ENCODE measurements at regions not wholly inside any gene's neighbourhood (a gene's known extent, or its start where the extent isn't known, plus 50 kb on each side); places are given as distances from the start of the nearest gene placed in this dataset.
"Not testable (repeated sequence)": the region's sequence is repeated elsewhere in the genome, so short reads cannot be mapped to it uniquely, and the experiment has no call there.

- no peak for DNase-seq
These were observed 91.4 kb upstream of the FHL2 start for GRCh38 chr2:105490204-105490603.

- DNase-seq, result no peak
These were observed 90.5 kb upstream of the FHL2 start for GRCh38 chr2:105489168-105489878.

DNA sequence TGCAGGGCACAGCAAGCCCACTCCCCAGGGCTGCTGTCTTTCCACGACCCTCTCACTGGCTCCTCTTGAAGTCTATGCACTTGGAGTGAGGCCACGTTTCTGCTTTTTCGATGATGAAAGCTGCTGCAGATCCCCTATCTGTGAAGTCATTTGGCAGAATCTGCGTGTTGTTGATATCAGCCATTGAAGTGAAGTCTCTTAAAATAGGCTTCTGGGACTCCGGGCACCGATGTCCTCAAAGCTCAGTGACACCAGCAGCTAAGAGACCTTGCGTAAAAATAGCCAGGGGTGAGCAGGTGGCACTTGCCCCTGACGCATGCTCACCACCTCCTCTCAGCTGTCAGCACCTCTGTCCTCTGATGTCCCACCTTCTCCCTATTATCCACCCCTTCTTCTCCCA lies 89.4 kb upstream of the FHL2 start:
- no peak for DNase-seq

DNA sequence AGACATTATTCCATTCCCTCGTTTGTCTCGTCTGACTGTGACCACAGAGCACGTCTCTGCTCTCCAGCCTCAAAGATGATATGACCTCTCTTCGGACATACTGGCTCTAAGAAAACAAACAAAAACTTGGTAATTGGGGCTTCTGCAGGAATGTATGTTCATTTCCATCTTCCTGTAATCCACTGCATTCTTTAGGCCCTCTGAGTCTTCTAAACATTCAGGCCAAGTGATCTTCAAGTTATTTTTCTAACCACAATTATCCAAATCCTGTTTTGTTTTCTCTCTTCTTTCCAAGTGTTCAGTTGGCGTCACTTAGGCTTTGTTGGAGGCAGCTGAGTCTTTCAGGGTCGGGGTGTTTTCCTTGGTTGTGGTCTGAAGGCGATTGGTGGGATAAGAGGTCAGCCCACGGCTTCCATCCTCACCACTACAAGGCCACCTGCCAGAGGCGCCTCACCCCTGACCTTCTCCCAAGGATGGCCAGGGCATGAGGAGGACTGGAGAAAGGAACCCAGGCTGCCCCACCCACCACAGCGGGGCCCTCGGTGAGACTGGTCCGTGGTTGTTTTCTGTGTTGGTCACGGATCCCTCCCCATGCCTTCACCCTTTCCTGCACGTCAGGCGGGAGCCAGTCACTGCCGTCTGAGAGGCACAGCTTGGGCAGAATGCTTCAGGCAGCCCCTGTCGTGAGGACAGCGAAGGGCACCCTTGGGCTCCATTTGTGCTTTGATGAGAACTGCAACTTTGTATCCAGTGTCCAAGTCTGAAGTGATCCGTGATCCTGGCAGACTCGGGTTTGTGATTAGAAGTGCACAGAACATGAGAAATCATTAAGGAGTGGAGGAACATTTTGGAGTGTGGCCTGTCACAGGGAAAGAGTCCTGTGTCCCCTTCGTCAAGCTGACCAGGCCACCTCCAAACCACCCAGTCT lies 88.6 kb upstream of the FHL2 start:
- DNase-seq, result no peak

DNA sequence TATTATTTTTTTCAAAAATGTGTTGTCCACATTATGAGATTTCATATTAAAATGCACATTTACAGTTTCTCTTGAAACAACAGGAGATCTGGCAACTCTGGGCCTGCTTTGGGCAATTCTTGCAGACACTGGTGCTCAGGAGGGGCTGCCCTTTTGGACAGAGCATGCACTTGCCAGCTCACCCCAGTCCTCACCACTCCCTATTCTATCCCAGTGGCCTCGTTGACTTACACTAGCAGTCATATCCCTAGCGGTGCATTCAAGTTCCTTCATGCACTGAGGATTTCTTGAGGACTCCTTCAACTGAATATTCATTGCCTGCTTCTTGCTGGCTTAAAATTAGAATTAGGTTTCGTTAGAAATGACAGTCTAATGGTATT lies 87.9 kb upstream of the FHL2 start:
- DNase-seq, result no peak

GRCh38 chr2:105478670-105479069 lies 79.8 kb upstream of the FHL2 start:
- no peak for DNase-seq

- DNase-seq, result not testable (repeated sequence)
These were observed 78.3 kb upstream of the FHL2 start for GRCh38 chr2:105477050-105477620.

DNA sequence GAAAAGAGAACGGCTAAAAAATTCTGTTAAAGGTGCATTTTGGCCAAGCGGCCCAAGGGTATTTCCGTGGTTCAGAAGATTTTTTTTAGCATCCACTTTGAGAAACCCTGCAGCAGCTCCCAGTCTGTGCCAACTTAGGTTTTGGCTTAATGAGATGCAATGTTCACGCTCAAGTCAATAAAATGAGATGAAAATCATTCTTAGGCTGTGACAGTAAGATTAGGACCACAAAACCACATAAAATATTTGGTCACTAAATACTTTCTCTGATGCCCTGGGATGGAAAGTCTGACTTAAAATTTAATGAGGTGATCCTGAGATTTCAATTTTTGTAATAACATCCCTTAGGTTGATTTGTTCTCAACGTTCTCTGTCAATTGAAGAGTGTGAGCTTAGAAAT lies 74.2 kb upstream of the FHL2 start:
- DNase-seq, result no peak

GRCh38 chr2:105470979-105471378 lies 72.1 kb upstream of the FHL2 start:
- DNase-seq, result no peak

- no peak for DNase-seq
These were observed 70.9 kb upstream of the FHL2 start for GRCh38 chr2:105469781-105470180.

DNA sequence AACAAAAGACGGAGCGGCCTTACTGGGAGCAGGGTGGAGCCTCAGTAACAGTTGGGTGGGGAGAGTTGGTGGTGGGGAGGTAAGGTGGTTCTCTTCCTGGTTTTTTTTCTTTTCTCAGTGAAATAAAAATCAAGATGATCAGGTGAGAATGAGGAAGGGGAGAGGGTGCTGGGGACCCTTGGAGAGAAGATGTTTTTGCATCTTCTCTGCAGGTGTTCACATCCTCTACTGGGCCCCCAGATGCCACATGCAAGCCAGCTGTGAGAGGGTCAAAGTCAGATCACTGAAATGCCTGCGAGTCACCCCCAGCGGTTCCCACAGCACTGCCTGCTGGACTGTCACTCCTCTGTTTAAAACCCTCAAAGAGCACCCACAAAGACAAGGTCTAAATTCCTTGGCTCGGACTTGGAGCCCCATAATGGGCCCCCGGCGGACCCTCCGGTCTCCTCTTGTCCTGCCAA lies 69.8 kb upstream of the FHL2 start:
- no peak for DNase-seq

- no peak for DNase-seq
These were observed 65.5 kb upstream of the FHL2 start for GRCh38 chr2:105464325-105464724.

DNA sequence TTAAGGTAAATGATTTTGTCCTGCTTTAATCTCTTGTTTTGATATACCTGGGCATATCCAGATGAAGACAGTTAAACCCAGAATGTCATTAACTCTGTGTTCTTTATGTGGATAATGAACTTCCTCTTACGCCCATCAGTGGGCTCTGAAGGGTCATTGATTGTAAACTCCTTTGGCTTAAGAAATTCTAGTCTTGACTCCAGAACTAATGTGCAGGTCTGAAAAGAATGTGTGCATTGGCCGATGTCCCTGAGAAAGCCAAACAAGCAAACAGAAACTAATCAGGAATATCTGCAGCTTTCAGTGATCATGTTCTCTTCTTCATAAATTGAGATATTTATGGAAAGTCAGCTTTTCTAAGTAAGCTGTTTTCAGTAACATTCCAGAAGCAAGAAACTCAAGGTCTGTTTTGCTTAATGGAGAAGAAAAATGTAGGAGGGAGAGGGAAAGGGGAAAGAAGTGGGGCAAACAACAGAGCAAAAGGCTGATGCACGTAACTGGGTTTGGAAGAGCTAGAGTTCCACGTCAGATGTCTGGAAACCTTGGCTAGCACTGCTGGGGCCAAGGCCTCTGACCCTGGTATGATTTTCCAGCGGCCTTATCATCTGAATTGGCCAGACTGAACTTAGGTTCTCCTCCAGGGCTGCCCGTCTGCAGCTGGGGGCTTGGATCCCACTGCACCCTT lies 61.3 kb upstream of the FHL2 start:
- DNase-seq, result no peak

- DNase-seq, result no peak
These were observed 59.2 kb upstream of the FHL2 start for GRCh38 chr2:105458076-105458475.

GRCh38 chr2:105455488-105456003 lies 56.7 kb upstream of the FHL2 start:
- peak; percentile 37 for DNase-seq

DNA sequence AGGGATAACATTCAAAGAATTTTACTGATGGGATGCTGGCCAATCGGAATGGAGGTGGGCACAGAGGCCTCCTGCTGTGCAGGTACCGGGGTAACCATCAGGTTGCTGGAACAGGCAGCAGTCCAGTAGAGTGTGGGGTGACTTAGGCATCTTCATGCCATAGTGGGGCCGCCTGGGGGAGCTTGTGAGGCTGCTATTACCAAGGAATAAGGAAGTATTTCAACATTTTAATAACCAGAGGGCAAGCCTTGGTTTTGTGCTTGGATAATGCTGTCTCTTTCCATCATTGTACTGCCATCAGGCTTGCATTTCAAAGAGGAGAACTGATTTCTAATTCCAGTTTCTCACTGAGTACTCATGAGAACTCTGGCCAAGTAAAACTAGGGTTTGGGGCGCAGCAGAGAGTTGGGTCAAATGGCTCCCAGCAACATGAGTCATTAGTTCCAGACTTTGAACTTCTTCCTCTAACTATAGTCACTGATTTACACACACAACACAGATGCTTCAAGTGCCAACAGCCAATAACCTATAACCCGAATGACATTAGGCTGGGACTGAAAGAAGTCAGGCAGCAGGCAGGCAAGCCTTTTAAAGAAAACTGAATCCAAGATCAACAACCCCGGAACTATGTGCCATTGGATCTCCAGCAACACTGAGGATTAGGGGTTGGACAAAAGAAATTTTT lies 56.1 kb upstream of the FHL2 start:
- DNase-seq, result no peak

GRCh38 chr2:105451571-105452166 lies 52.8 kb upstream of the FHL2 start:
- no peak for DNase-seq

- DNase-seq, result no peak
These were observed 51.6 kb upstream of the FHL2 start for GRCh38 chr2:105450471-105450870.

DNA sequence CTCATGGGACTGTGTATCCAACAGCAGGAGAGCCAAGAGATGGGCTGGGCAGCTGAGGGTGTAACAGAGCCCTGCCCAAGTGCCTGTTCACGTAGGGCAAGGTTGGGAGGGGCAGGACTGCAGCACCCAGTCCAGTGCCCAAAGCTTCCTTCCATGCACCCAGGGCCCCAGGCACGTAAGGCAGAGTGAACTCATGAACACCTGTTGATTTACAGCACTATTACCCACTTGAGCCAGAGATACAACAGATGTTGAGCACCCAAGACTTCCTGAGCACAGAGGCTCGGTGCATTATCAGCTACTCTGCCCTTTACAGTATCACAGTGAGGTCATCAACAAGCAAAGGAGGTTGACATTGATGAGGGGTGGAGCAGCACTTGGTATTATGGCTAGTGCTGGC lies 50.2 kb upstream of the FHL2 start:
- DNase-seq, result peak; percentile 50
